Brain pericyte (primary cell): ENCODE measurements at regions not wholly inside any gene's neighbourhood (a gene's known extent, or its start where the extent isn't known, plus 50 kb on each side); places are given as distances from the start of the nearest gene placed in this dataset.

Experiments
- DNase-seq: peaks from one replicate; pipeline ENCODE4 v3.0.0-alpha.2; 2012; ENCODE audit warnings: low read depth, low spot score

DNA sequence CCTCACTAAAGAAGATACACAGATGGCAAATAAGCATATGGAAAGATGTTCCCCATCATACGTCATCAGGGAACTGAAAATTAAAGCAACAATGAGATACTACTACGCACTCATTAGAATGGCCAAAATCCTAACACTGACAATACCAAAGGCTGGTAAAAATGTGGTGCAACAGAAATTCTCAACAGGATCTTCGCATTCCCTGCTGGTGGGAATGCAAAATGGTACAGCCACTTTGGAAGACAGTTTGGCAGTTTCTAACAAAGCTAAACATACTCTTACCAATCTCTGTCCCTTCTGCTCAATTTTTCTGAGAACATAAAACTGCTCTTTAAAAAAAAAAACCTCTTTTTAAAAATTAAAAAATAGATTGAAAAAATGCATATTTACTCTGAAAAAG lies 300.2 kb downstream of the FBXW7 start:
- no peak for DNase-seq

- no peak for DNase-seq
Observed at GRCh38 chr4:152234571-152234970, 301.3 kb downstream of the FBXW7 start.

DNA sequence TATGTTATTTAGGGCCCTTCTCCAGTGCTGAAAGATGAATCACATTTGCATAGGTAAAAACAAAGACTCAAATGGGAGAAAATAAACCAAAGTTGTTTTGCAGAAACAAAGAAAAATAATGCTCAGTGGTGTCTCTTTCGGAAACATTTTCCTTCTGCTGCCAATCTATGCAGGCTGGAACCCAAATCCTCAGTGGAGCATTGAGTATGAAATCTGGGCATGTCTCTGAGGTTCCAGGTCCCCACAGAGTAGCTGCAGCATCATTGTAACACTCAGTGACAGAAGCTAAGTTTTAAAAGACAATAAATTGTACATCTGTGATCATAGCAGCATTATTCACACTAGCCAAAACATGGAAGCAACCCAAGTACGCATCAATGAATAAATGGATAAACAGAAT lies 303.6 kb downstream of the FBXW7 start:
- no peak for DNase-seq

DNA sequence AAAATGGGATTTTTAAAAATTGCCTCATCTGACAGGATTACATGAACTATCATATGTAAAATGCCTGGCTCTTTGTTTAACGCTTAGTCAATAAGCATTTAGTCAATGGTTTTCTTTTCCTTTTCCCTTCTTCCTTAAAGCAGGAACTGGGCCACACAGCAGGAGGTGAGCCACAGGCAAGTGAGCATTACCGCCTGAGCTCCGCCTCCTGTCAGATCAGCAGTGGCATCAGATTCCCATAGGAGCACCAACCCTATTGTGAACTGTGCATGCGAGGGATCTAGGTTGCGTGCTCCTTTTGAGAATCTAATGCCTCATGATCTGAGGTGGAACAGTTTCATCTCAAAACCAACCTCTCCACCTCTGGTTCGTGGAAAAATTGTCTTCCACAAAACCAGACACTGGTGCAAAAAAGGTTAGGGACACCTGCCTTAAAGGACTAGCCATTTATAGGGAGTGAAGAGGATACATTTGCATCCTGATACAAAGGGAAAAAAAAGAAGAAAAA lies 306.1 kb downstream of the FBXW7 start:
- DNase-seq, result no peak

- DNase-seq, result no peak
Observed at GRCh38 chr4:152225680-152226079, 310.2 kb downstream of the FBXW7 start.

GRCh38 chr4:152224721-152225420 lies 311.0 kb downstream of the FBXW7 start:
- DNase-seq, result no peak

- DNase-seq, result no peak
Observed at GRCh38 chr4:152224223-152224622, 311.7 kb downstream of the FBXW7 start.

GRCh38 chr4:152223600-152223999 lies 312.3 kb downstream of the FBXW7 start:
- DNase-seq, result no peak

- no peak for DNase-seq
Observed at GRCh38 chr4:152221816-152222516, 313.9 kb downstream of the FBXW7 start.

DNA sequence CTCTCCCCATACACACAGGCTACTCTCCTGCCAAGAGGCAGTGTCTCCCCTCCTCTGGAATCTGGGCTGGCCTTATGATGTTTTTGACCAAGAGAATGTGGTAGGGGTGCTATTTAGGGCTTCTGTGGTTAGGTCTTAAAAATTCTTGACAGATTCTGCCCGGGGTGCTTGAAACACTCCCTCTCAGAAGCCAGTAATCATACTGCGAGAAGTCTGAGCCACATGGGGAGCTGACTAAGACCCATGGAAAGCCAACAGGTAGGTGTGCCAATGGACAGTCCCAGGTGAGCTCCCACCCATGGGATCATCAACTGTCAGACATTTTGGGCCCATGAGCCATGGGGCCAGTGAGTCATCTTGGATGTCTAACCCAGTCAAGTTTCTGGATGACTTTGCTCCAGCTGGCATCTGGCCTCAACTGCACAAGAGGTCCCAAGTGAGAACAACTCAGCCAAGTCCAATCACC lies 315.7 kb downstream of the FBXW7 start:
- DNase-seq, result no peak

- no peak for DNase-seq
Observed at GRCh38 chr4:152218576-152218975, 317.3 kb downstream of the FBXW7 start.

GRCh38 chr4:152217896-152218295 lies 318.0 kb downstream of the FBXW7 start:
- DNase-seq, result no peak

DNA sequence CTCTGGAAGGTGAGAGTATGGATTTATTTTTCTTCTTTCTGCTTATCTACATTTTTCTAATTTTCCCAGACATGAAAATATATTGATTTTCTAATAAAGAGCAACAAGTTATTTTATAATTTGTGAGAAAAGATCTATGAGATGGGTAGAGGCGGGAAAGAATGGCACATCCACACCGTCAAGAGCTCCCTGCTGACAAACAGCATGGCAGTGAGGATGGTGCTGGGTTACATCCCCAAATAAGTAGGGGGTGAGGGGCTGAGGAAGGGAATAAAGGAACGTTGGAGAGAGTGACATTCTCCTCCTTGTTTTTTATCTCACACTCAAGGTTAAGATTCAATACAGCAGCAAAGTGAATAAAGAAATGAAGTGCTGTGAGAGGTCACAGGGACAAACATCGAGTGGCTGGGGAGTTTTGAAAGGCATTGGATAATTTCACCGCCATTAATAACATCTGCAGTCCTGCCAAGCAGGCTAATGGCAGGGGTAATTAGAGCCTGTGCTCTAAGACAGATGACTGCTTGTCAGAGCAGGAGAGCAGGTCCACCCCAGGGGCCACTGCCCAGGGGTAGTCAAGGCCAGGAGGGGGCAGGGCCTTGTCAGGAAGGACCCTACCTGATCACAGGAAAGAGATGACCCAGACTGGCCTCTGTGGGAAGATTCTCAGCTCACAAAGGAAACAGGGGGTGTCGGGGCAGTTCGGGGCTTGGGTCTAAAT lies 323.8 kb downstream of the FBXW7 start:
- no peak for DNase-seq

GRCh38 chr4:152209772-152210493 lies 326.0 kb downstream of the FBXW7 start:
- DNase-seq, result no peak

GRCh38 chr4:152207378-152207720 lies 328.5 kb downstream of the FBXW7 start:
- no peak for DNase-seq

DNA sequence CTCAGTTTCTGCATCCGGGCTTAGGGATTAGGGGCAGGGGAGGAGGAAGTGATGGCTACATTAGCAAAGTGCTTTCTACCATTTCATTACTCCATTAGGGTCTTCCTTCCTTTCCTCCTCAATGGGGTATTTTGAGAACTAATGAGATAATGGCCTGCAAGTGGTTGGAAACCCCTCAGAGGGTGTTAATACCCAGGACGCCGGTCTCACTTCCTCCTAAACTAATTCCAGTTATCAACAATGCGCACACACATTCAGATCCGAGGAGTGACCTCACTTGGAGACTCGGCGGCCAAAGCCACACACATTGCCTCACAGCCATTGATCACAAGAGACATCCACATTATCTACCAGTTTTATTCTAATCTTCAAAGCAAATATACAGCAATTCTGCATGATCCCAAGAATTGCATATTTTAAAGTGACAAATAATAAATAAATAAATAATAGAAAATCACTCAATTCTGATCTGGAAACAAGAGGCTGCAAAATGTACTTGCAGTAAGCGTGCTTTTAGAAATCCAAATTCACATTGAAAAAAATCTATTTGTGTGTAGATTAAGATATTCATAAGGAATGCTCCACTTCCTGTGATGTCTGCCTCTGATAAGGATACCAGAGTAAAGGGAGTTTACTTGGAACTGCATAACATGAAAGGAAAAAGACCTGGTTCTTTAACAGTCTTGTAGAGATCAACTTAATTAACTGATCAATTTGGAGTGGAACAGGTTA lies 329.1 kb downstream of the FBXW7 start:
- DNase-seq, result no peak

DNA sequence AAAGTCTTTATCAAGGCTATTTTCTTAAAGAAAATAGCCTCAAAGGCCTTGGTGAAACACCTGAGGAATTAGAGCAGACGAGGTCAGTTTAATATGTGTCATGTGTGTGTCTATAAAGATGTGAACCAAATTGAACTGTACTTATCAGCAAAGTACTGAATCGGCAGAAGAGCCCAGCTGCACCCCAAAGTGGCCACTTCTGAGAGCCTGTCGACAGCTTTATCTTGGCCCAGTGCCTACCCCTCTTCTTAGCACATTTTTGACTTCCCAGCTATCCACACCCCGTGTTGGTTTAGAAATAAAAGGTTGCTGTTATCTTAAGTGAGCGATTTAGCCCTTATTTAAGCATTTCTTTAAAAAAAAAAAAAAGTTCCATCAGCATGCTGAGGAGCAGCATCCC lies 329.7 kb downstream of the FBXW7 start:
- DNase-seq, result no peak

DNA sequence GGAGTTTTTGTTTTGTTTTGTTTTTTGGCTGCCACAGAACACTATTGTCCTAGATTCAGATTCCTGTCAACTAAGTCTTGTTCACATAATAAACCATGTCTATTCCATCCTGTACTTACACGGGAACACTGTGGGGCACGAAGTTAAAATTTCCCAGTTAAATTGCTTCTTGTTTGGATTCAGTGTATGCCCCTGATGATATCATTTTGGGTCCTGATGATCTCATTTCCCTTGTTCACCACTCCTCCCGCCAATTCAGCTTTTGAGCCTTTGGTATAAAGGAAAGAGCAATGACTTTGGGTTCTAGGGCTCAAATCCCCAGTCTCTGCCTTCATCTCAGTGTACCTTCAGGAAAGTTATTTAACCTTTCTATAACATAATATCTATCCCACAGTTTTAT lies 333.5 kb downstream of the FBXW7 start:
- no peak for DNase-seq

GRCh38 chr4:152200511-152201333 lies 335.2 kb downstream of the FBXW7 start:
- no peak for DNase-seq

DNA sequence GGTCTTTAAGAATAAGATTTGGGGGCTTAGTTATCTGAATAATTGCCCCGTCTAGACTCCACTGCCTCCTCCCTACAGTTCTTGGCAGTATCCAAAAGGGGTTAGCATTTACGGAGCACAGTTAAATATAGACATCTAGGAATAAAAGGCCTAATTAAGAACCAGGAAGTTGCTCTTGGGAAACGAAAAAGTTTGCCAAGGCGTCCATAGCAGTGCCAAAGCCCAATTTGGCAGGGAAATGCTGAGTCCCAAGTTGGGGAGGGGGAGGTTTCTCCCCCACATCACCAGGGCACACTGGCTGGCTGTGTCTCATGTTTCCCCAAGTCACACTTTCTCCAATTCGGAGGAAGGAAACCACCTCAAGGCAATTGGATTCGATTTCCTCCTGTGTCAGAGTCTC lies 338.7 kb downstream of the FBXW7 start:
- DNase-seq, result no peak
